NT2/D1 (cell line): ENCODE measurements at regions not wholly inside any gene's neighbourhood (a gene's known extent, or its start where the extent isn't known, plus 50 kb on each side); places are given as distances from the start of the nearest gene placed in this dataset.

ENCODE experiments used
- SUZ12 ChIP-seq: IDR thresholded peaks from 2 replicates; pipeline ENCODE4 v1.6.1; 2011; ENCODE audit not compliant: insufficient read length, insufficient read depth; ENCODE audit errors: extremely low read depth
- YY1 ChIP-seq: IDR thresholded peaks from 2 replicates; pipeline ENCODE4 v1.6.1; 2011; ENCODE audit not compliant: insufficient read length, insufficient read depth

DNA sequence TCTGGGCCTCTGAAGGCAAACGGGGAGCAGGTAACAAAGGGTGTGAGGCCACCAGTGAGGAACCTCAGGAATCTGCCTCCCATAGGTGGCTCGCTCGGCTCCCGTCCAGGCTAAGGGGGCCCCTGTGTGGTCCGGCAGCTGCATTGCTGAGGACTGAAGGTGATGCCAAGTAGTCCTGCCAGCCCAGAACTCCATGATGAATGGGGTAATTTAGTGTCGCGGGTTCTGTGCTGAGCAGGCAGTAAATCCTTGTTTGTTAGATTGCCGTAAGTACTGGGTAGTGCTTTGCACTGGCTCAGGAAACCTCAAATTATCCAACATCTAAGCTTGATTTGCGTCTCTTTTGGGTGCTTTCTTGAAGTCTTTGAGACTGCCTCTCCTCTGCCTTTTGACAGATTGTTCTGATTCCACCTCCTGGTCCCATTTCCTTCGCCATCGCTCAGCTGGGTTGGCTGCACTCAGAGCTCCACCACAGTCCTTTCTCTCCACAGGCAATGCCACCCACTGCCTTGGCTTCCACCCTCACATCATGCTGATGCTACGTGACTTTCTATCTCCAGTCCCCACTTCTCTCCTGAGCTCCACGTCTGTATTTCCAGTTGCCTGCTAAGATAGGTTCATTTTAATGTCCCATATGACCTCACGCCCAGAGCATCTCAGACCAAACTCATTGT, 392.0 kb downstream of the FUT8 start:
- TF ChIP-seq YY1 = no peak
- TF ChIP-seq SUZ12 = no peak
